OCI-LY1 (cell line): ENCODE measurements at regions not wholly inside any gene's neighbourhood (a gene's known extent, or its start where the extent isn't known, plus 50 kb on each side); places are given as distances from the start of the nearest gene placed in this dataset.
"Not testable (repeated sequence)": the region's sequence is repeated elsewhere in the genome, so short reads cannot be mapped to it uniquely, and the experiment has no call there.

Source experiments
- H2AFZ ChIP-seq: fragments of 200-600 bp; sonication (generic), shearing (Covaris generic); 2 replicates; pipeline ENCODE4 v1.6.0; 2014; ENCODE audit warnings: antibody characterized with exemption, mild to moderate bottlenecking, low read length
- H3F3A ChIP-seq: fragments of 200-600 bp; sonication (generic), shearing (Covaris generic); 2 replicates; pipeline ENCODE4 v1.6.0; 2014; ENCODE audit warnings: mild to moderate bottlenecking, antibody characterized with exemption, low read length, moderate library complexity; ENCODE audit not compliant: insufficient read depth
- H3K27ac ChIP-seq: fragments of 200-600 bp; sonication (generic); 2 replicates; pipeline ENCODE4 v1.5.1; 2014; ENCODE audit warnings: low read length, mixed run types, mild to moderate bottlenecking, low read depth; ENCODE audit not compliant: poor library complexity, severe bottlenecking
- H3K27me3 ChIP-seq: fragments of 200-600 bp; sonication (generic); 2 replicates; pipeline ENCODE4 v1.6.0; 2014; ENCODE audit warnings: antibody characterized with exemption, mild to moderate bottlenecking, low read length, moderate library complexity; ENCODE audit not compliant: insufficient read depth
- H3K36me3 ChIP-seq: fragments of 200-600 bp; sonication (generic); 2 replicates; pipeline ENCODE4 v1.6.1; 2014; ENCODE audit warnings: mild to moderate bottlenecking, antibody characterized with exemption, low read length, moderate library complexity, mixed read lengths; ENCODE audit not compliant: insufficient read depth
- H3K4me1 ChIP-seq: fragments of 200-600 bp; sonication (generic); 2 replicates; pipeline ENCODE4 v1.5.1; 2014; ENCODE audit warnings: mild to moderate bottlenecking, low read length, moderate library complexity; ENCODE audit not compliant: insufficient read depth, severe bottlenecking
- H3K4me2 ChIP-seq: fragments of 200-600 bp; sonication (generic), shearing (Covaris generic); 2 replicates; pipeline ENCODE4 v1.6.1; 2014; ENCODE audit warnings: low read length
- H3K4me3 ChIP-seq: fragments of 200-600 bp; sonication (generic); 2 replicates; pipeline ENCODE4 v1.5.1; 2014; ENCODE audit warnings: low read length, low read depth, mild to moderate bottlenecking, mixed read lengths; ENCODE audit not compliant: poor library complexity, severe bottlenecking
- H3K79me2 ChIP-seq: fragments of 200-600 bp; shearing (Covaris generic); 2 replicates; pipeline ENCODE4 v1.6.1; 2016; ENCODE audit warnings: mixed run types, low read length, mixed read lengths; ENCODE audit not compliant: insufficient read depth
- H3K9ac ChIP-seq: fragments of 200-600 bp; sonication (generic), shearing (Covaris generic); 2 replicates; pipeline ENCODE4 v1.6.1; 2014; ENCODE audit warnings: mild to moderate bottlenecking, low read length, mixed read lengths
- H3K9me2 ChIP-seq: fragments of 200-600 bp; sonication (generic), shearing (Covaris generic); 2 replicates; pipeline ENCODE4 v1.6.1; 2014; ENCODE audit warnings: low read depth, mild to moderate bottlenecking, low read length, mixed read lengths
- H3K9me3 ChIP-seq: fragments of 200-600 bp; shearing (Covaris generic); 2 replicates; pipeline ENCODE4 v1.6.1; 2014; ENCODE audit warnings: low read length, mixed read lengths
- H4K20me1 ChIP-seq: fragments of 200-600 bp; sonication (generic), shearing (Covaris generic); 2 replicates; pipeline ENCODE4 v1.6.0; 2016; ENCODE audit warnings: mild to moderate bottlenecking, low read length; ENCODE audit not compliant: insufficient read depth
- CTCF ChIP-seq: fragments of 200-600 bp; sonication (generic), shearing (Covaris generic); IDR thresholded peaks from 2 replicates; pipeline ENCODE4 v1.5.1; 2017; ENCODE audit warnings: mild to moderate bottlenecking, antibody characterized with exemption, low read length, moderate library complexity, mixed read lengths
- EZH2 ChIP-seq: fragments of 200-600 bp; sonication (generic), shearing (Covaris generic); IDR thresholded peaks from 2 replicates; pipeline ENCODE4 v1.8.0; 2017; ENCODE audit warnings: borderline replicate concordance, mixed run types, mild to moderate bottlenecking, antibody characterized with exemption, low read length, moderate library complexity, mixed read lengths

GRCh38 chr4:53841711-53842110 lies 222.7 kb downstream of the CHIC2 start:
- Histone ChIP-seq H4K20me1 (no peaks in the 10 kb centered on the region), H3K27me3 (no peaks in the 10 kb centered on the region)
- no peak for TF ChIP-seq EZH2
- TF ChIP-seq CTCF = no peak

GRCh38 chr4:53840643-53841042 lies 223.8 kb downstream of the CHIC2 start:
- H3K9me3 ChIP-seq = no peaks in the 10 kb centered on the region
- H3K79me2 ChIP-seq = no peaks in the 10 kb centered on the region
- no peaks in the 10 kb centered on the region for H3K9me2 ChIP-seq
- no peak overlapping the region for H3K4me2 ChIP-seq
- TF ChIP-seq EZH2 (no peak), CTCF (no peak)
- H3K36me3 ChIP-seq = no peaks in the 10 kb centered on the region
- H3K4me3 ChIP-seq = no peak overlapping the region
- no peak overlapping the region for H3K9ac ChIP-seq
- H4K20me1 ChIP-seq = no peaks in the 10 kb centered on the region
- H3K4me1 ChIP-seq = no peaks in the 10 kb centered on the region
- no peaks in the 10 kb centered on the region for H3K27me3 ChIP-seq
- no peak overlapping the region for H3K27ac ChIP-seq
- H3F3A ChIP-seq = no peaks in the 10 kb centered on the region
- H2AFZ ChIP-seq = no peak overlapping the region

More at GRCh38 chr4:53841711-53842110, 222.7 kb downstream of the CHIC2 start:
- Histone ChIP-seq H3F3A (no peaks in the 10 kb centered on the region), H3K4me2 (no peak overlapping the region), H2AFZ (no peak overlapping the region), H3K79me2 (no peaks in the 10 kb centered on the region), H3K4me3 (no peak overlapping the region), H3K36me3 (no peaks in the 10 kb centered on the region), H3K9me3 (no peaks in the 10 kb centered on the region), H3K9me2 (no peaks in the 10 kb centered on the region), H3K9ac (no peak overlapping the region), H3K27ac (no peak overlapping the region), H3K4me1 (no peaks in the 10 kb centered on the region)

- H3K27me3 ChIP-seq, H3K9me2 ChIP-seq, H3K79me2 ChIP-seq, H4K20me1 ChIP-seq, H3K9ac ChIP-seq, H3F3A ChIP-seq, H3K27ac ChIP-seq, H3K4me1 ChIP-seq, H2AFZ ChIP-seq, H3K4me3 ChIP-seq, H3K36me3 ChIP-seq, H3K4me2 ChIP-seq: not testable (repeated sequence)
- peaks cover 12% of the 10 kb centered on the region for H3K9me3 ChIP-seq
Measured at GRCh38 chr4:53833302-53834003, 231.0 kb downstream of the CHIC2 start.

GRCh38 chr4:53832549-53832948 lies 231.9 kb downstream of the CHIC2 start:
- Histone ChIP-seq H3K79me2 (no peaks in the 10 kb centered on the region), H3K9ac (no peak overlapping the region), H3K27me3 (no peaks in the 10 kb centered on the region), H3F3A (no peaks in the 10 kb centered on the region), H3K9me3 (peaks cover 12% of the 10 kb centered on the region), H3K27ac (no peak overlapping the region), H3K4me1 (no peaks in the 10 kb centered on the region), H3K36me3 (no peaks in the 10 kb centered on the region), H2AFZ (no peak overlapping the region), H3K4me2 (no peak overlapping the region), H4K20me1 (no peaks in the 10 kb centered on the region), H3K9me2 (no peaks in the 10 kb centered on the region), H3K4me3 (no peak overlapping the region)
- TF ChIP-seq CTCF = no peak
- no peak for TF ChIP-seq EZH2
